A549 (cell line): ENCODE measurements at regions not wholly inside any gene's neighbourhood (a gene's known extent, or its start where the extent isn't known, plus 50 kb on each side); places are given as distances from the start of the nearest gene placed in this dataset.

Experiments
- ATAC-seq, 2 experiments: fragments of 200-7000 bp in 1 of 2; fragments of >200 bp in 1 of 2; cut with Nextera tagmentation in 1 of 2; cut with Tn5 transposase in 1 of 2; 3 replicates each; pipeline versions ENCODE4 v1.8.0 to v1.9.1; 2018 to 2020; ENCODE audit warnings: mild to moderate bottlenecking in 1 of 2, moderate library complexity in 1 of 2
- CTCF ChIA-PET: fragments of 300-600 bp; sonication (Branson Sonifier 250); formaldehyde crosslinking; extraction: SDS; loops from one replicate; lab custom pipeline; 2021; ENCODE audit warnings: antibody characterized with exemption, inconsistent platforms; lab: Yijun Ruan, JAX
- POLR2A ChIA-PET: fragments of 350-600 bp; formaldehyde crosslinking; extraction: SDS; loops from one replicate; lab custom pipeline; 2021; ENCODE audit warnings: antibody characterized with exemption, inconsistent platforms; lab: Yijun Ruan, JAX
- DNase-seq, 2 experiments: peaks; one replicate each; pipeline versions ENCODE4 v3.0.0 to v3.0.0-alpha.2; 2011 to 2016; ENCODE audit warnings: low read depth in 1 of 2, low spot score in 1 of 2
- FAIRE-seq: peaks from 2 replicates; lab custom pipeline; 2011; peaks lifted over from hg19 to GRCh38; lab: Jason Lieb, UNC
- H3K27ac ChIP-seq, 2 experiments: fragments of >200 bp; sonication (Bioruptor Twin); formaldehyde crosslinking; 3 replicates each; pipeline ENCODE4 v1.5.1; 2016 to 2017
- H3K4me1 ChIP-seq: fragments of >200 bp; sonication (Bioruptor Twin); formaldehyde crosslinking; 3 replicates; pipeline ENCODE4 v1.6.1; 2016
- H3K4me2 ChIP-seq: fragments of >200 bp; sonication (Bioruptor Twin); formaldehyde crosslinking; 3 replicates; pipeline ENCODE4 v1.6.1; 2016
- H3K4me3 ChIP-seq: fragments of >200 bp; sonication (Bioruptor Twin); formaldehyde crosslinking; 3 replicates; pipeline ENCODE4 v1.5.1; 2016
- H3K9me3 ChIP-seq: fragments of >200 bp; sonication (Bioruptor Twin); formaldehyde crosslinking; 3 replicates; pipeline ENCODE4 v1.6.1; 2016
- CBX8 ChIP-seq: fragments of 200-600 bp; sonication (generic); IDR thresholded peaks from 2 replicates; pipeline ENCODE4 v1.6.1; 2016
- CHD2 ChIP-seq: fragments of 150-350 bp; IDR thresholded peaks from 2 replicates; pipeline ENCODE4 v1.6.1; 2014; ENCODE audit warnings: low read length; ENCODE audit not compliant: partially characterized antibody
- CTCF ChIP-seq: fragments of >200 bp; sonication (Bioruptor Twin); formaldehyde crosslinking; IDR thresholded peaks from 3 replicates; pipeline ENCODE4 v1.5.1; 2016
- EHMT2 ChIP-seq: fragments of 200-600 bp; sonication (generic); IDR thresholded peaks from 2 replicates; pipeline ENCODE4 v1.6.1; 2016; ENCODE audit warnings: antibody characterized with exemption, low read depth, mild to moderate bottlenecking, moderate library complexity
- ELK1 ChIP-seq: fragments of 150-350 bp; IDR thresholded peaks from 2 replicates; pipeline ENCODE4 v1.6.1; 2014; ENCODE audit warnings: low read depth, mild to moderate bottlenecking, low read length
- EP300 ChIP-seq, 2 experiments: fragments of >200 bp; sonication (Bioruptor Twin); formaldehyde crosslinking; IDR thresholded peaks; 2 replicates in 1 of 2; 3 replicates in 1 of 2; pipeline ENCODE4 v1.6.1; 2016 to 2017
- FOSB ChIP-seq: fragments of 250-450 bp; sonication (Bioruptor Pico); IDR thresholded peaks from 2 replicates; pipeline ENCODE4 v1.5.0; 2020; ENCODE audit warnings: mild to moderate bottlenecking, moderate library complexity
- FOSL2 ChIP-seq, 2 experiments: fragments of 450-650 bp in 1 of 2; fragments of >200 bp in 1 of 2; sonication (Bioruptor Twin) in 1 of 2; formaldehyde crosslinking; IDR thresholded peaks; 2 replicates each; pipeline versions ENCODE4 v1.5.0 to v1.6.1; 2016 to 2020; ENCODE audit warnings: mild to moderate bottlenecking in 1 of 2, moderate library complexity in 1 of 2
- GATA3 ChIP-seq: IDR thresholded peaks from 2 replicates; pipeline ENCODE4 v1.6.1; 2012; ENCODE audit warnings: borderline replicate concordance
- HDAC2 ChIP-seq: fragments of 200-600 bp; sonication (generic); IDR thresholded peaks from 2 replicates; pipeline ENCODE4 v1.6.1; 2016
- HOXA7 ChIP-seq: fragments of 250-450 bp; sonication (Bioruptor Pico); IDR thresholded peaks from 2 replicates; pipeline ENCODE4 v1.5.0; 2020; ENCODE audit warnings: mild to moderate bottlenecking, moderate library complexity
- HOXB5 ChIP-seq: fragments of 250-450 bp; sonication (Bioruptor Pico); IDR thresholded peaks from 2 replicates; pipeline ENCODE4 v1.5.0; 2020; ENCODE audit warnings: mild to moderate bottlenecking, moderate library complexity
- JUNB ChIP-seq: fragments of >200 bp; sonication (Bioruptor Twin); formaldehyde crosslinking; IDR thresholded peaks from 2 replicates; pipeline ENCODE4 v1.6.1; 2016
- MAZ ChIP-seq: fragments of 150-350 bp; IDR thresholded peaks from 2 replicates; pipeline ENCODE4 v1.6.1; 2014; ENCODE audit warnings: antibody characterized with exemption, low read depth, low read length, borderline replicate concordance
- NR3C1 ChIP-seq: fragments of >200 bp; sonication (Bioruptor Twin); formaldehyde crosslinking; IDR thresholded peaks from 3 replicates; pipeline ENCODE4 v1.6.1; 2017
- REST ChIP-seq: fragments of 200-600 bp; sonication (generic); IDR thresholded peaks from 2 replicates; pipeline ENCODE4 v1.6.1; 2016; ENCODE audit warnings: antibody characterized with exemption, mild to moderate bottlenecking, moderate library complexity
- RNF2 ChIP-seq: fragments of 200-600 bp; sonication (generic); IDR thresholded peaks from 2 replicates; pipeline ENCODE4 v1.6.1; 2016; ENCODE audit warnings: low read depth, mild to moderate bottlenecking, antibody characterized with exemption, moderate library complexity, borderline replicate concordance
- SREBF2 ChIP-seq: fragments of 450-650 bp; IDR thresholded peaks from 2 replicates; pipeline ENCODE4 v1.6.1; 2014; ENCODE audit warnings: mild to moderate bottlenecking, moderate library complexity
- TFCP2L1 ChIP-seq: fragments of 250-450 bp; sonication (Bioruptor Pico); IDR thresholded peaks from 2 replicates; pipeline ENCODE4 v1.5.0; 2021; ENCODE audit warnings: mild to moderate bottlenecking
- TP53 ChIP-seq: fragments of 250-450 bp; sonication (Bioruptor Pico); IDR thresholded peaks from 2 replicates; pipeline ENCODE4 v1.5.0; 2021; ENCODE audit warnings: mild to moderate bottlenecking, moderate library complexity
- USF2 ChIP-seq: fragments of 450-650 bp; IDR thresholded peaks from 2 replicates; pipeline ENCODE4 v1.6.1; 2014; ENCODE audit warnings: antibody characterized with exemption
- ZC3H11A ChIP-seq: fragments of 450-650 bp; IDR thresholded peaks from 2 replicates; pipeline ENCODE4 v1.6.1; 2014; ENCODE audit warnings: antibody characterized with exemption, mild to moderate bottlenecking
- ZFP36 ChIP-seq: fragments of 450-650 bp; IDR thresholded peaks from 2 replicates; pipeline ENCODE4 v1.6.1; 2014; ENCODE audit warnings: borderline replicate concordance; ENCODE audit not compliant: partially characterized antibody
- ZSCAN20 ChIP-seq: fragments of 250-450 bp; sonication (Bioruptor Pico); IDR thresholded peaks from 2 replicates; pipeline ENCODE4 v1.8.0; 2022; ENCODE audit warnings: mild to moderate bottlenecking, moderate library complexity
- WGBS: methylation state at CpG from one replicate; pipeline ENCODE4 v1.1.6; 2017; ENCODE audit errors: missing lambda C conversion rate; 5-methylcytosine and 5-hydroxymethylcytosine counted together
- TF ChIP-seq, protein P1 (sequence below): IDR thresholded peaks from 2 replicates; pipeline ENCODE4 v1.6.1; 2012; ENCODE audit warnings: low read depth, borderline replicate concordance

GRCh38 chr9:106060885-106061284, 366.5 kb downstream of the TMEM38B start:
- CTCF ChIA-PET = no interaction called here
- TF ChIP-seq GATA3 (no peak), HDAC2 (no peak), ELK1 (no peak), TP53 (CRISPR knock-in tag) (no peak), USF2 (no peak), RNF2 (no peak), HOXA7 (no peak), CTCF (no peak), ZFP36 (no peak), FOSB (CRISPR knock-in tag) (no peak), ZSCAN20 (CRISPR knock-in tag) (no peak), TFCP2L1 (no peak), JUNB (no peak)
- TF ChIP-seq, protein P1, sequence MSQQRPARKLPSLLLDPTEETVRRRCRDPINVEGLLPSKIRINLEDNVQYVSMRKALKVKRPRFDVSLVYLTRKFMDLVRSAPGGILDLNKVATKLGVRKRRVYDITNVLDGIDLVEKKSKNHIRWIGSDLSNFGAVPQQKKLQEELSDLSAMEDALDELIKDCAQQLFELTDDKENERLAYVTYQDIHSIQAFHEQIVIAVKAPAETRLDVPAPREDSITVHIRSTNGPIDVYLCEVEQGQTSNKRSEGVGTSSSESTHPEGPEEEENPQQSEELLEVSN = no peak
- Histone ChIP-seq H3K4me3 (no peak overlapping the region), H3K4me2 (no peak overlapping the region), H3K9me3 (no peaks in the 10 kb centered on the region), H3K27ac (no peak overlapping the region), H3K4me1 (no peaks in the 10 kb centered on the region)
- no peak for FAIRE-seq
- no peak for DNase-seq
- ATAC-seq = no peak
- POLR2A ChIA-PET = no interaction called here

GRCh38 chr9:106062250-106062649, 367.9 kb downstream of the TMEM38B start:
- H3K4me1 ChIP-seq = no peaks in the 10 kb centered on the region
- POLR2A ChIA-PET = no interaction called here
- FAIRE-seq (no peak), ATAC-seq (no peak), DNase-seq (no peak)
- CTCF ChIA-PET = no interaction called here
- TF ChIP-seq FOSL2 (IDR thresholded peaks at IDR 0.05) (no peak), FOSL2 (CRISPR knock-in tag; IDR thresholded peaks at IDR 0.05) (peak; percentile 13; the same call in 1 of the 2 replicates), MAZ (no peak)
- no peaks in the 10 kb centered on the region for H3K9me3 ChIP-seq
- H3K4me3 ChIP-seq = no peak overlapping the region
- H3K4me2 ChIP-seq = no peak overlapping the region
- no peak overlapping the region for H3K27ac ChIP-seq

GRCh38 chr9:106065136-106065535, 370.8 kb downstream of the TMEM38B start:
- DNase-seq (no peak), ATAC-seq (no peak), FAIRE-seq (no peak)
- Histone ChIP-seq H3K4me2 (no peak overlapping the region), H3K4me1 (no peaks in the 10 kb centered on the region), H3K9me3 (no peaks in the 10 kb centered on the region), H3K27ac (no peak overlapping the region), H3K4me3 (no peak overlapping the region)
- 5% methylated on average over 3 of the region's 3 CpGs for WGBS
- CTCF ChIA-PET = no interaction called here
- POLR2A ChIA-PET = no interaction called here
- TF ChIP-seq ZC3H11A (no peak), REST (no peak), HOXB5 (CRISPR knock-in tag) (no peak), SREBF2 (no peak), EP300 (IDR thresholded peaks at IDR 0.05) (no peak), HDAC2 (no peak), CHD2 (no peak), HOXA7 (no peak), CBX8 (no peak), ELK1 (no peak), EHMT2 (no peak), NR3C1 (no peak)
